Activated CD4-positive, alpha-beta T cell treated with anti-CD3 and anti-CD28 coated beads, Interleukin-2, amount 50 U/mL, for 48 hours (primary cell): ENCODE measurements at regions not wholly inside any gene's neighbourhood (a gene's known extent, or its start where the extent isn't known, plus 50 kb on each side); places are given as distances from the start of the nearest gene placed in this dataset.

Experiments
- DNase-seq, 2 experiments: peaks; one replicate each; pipeline ENCODE4 v3.0.0-alpha.2; 2020

- no peak for DNase-seq
These were observed 625.2 kb downstream of the ZIC1 start for GRCh38 chr3:148034353-148034752.

GRCh38 chr3:148036331-148036876, 627.2 kb downstream of the ZIC1 start:
- no peak for DNase-seq

- DNase-seq = no peak
These were observed 633.7 kb downstream of the ZIC1 start for GRCh38 chr3:148042663-148043445.

GRCh38 chr3:148044151-148044550, 635.0 kb downstream of the ZIC1 start:
- DNase-seq = no peak

- DNase-seq = no peak
These were observed 642.7 kb upstream of the AGTR1 start for GRCh38 chr3:148054999-148055398.

- DNase-seq = no peak
These were observed 635.1 kb upstream of the AGTR1 start for GRCh38 chr3:148062590-148062989.

- DNase-seq = no peak
These were observed 630.9 kb upstream of the AGTR1 start for GRCh38 chr3:148066802-148067201.

- DNase-seq = no peak
These were observed 629.2 kb upstream of the AGTR1 start for GRCh38 chr3:148068466-148068865.

- DNase-seq = no peak
These were observed 627.7 kb upstream of the AGTR1 start for GRCh38 chr3:148070041-148070440.

- DNase-seq = no peak
These were observed 623.8 kb upstream of the AGTR1 start for GRCh38 chr3:148073721-148074456.

GRCh38 chr3:148074946-148075345, 622.8 kb upstream of the AGTR1 start:
- no peak for DNase-seq

- no peak for DNase-seq
These were observed 621.7 kb upstream of the AGTR1 start for GRCh38 chr3:148075771-148076716.

- DNase-seq = no peak
These were observed 620.3 kb upstream of the AGTR1 start for GRCh38 chr3:148077318-148077923.

GRCh38 chr3:148077965-148078364, 619.7 kb upstream of the AGTR1 start:
- no peak for DNase-seq

GRCh38 chr3:148078658-148079057, 619.0 kb upstream of the AGTR1 start:
- no peak for DNase-seq

GRCh38 chr3:148079370-148079769, 618.3 kb upstream of the AGTR1 start:
- DNase-seq = no peak

GRCh38 chr3:148081926-148082325, 615.8 kb upstream of the AGTR1 start:
- no peak for DNase-seq

- no peak for DNase-seq
These were observed 615.0 kb upstream of the AGTR1 start for GRCh38 chr3:148082506-148083280.

GRCh38 chr3:148083526-148084182, 614.0 kb upstream of the AGTR1 start:
- no peak for DNase-seq

- no peak for DNase-seq
These were observed 612.8 kb upstream of the AGTR1 start for GRCh38 chr3:148084931-148085330.
